HG03135 (cell line): ENCODE measurements at regions not wholly inside any gene's neighbourhood (a gene's known extent, or its start where the extent isn't known, plus 50 kb on each side); places are given as distances from the start of the nearest gene placed in this dataset.

Experiments
- ATAC-seq: cut with Tn5 transposase; IDR thresholded peaks from one replicate; pipeline ENCODE4 v1.9.1; 2021; ENCODE audit warnings: mild to moderate bottlenecking, moderate library complexity; ENCODE audit not compliant: unreplicated experiment

DNA sequence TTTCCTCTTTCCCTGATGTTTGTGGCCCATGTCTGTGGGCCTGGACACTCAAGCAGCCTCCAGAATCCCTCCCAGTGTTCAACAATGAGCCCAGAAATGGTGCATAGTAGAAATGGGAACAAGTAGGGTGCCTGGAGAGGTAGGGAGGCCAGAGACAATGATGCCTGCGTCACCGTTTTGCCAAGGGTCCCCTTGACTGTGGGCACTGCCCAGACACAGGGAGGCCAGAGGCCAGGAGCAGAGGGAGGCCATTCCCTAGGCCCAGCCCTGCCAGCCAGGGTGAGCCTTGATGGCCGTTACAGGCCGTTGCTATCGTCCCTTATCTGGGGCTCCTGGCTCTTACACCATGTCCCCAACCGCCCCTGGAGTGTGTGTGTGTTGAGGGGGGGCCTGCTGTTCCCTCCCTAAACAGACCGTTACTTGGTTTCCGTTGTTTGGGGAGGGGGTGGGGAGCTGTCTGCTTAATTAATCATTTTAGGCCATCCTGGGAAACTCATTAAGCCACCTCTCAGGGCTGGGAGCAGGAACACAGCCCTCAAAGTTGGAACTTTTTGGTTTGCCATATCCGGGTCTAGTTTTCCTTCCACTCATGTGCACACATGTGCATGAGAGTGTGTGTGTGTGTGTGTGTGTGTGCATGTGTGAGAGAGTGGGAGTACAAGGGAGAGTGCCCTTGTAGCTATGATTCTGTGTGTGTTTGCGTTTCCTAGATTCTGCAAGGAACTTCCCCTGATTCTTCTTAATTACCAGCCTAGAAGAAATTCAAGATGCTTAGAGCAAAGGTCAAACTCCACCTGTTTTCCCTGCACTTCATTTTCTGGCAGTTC is 135.2 kb upstream of the HAAO start:
- no peak for ATAC-seq

DNA sequence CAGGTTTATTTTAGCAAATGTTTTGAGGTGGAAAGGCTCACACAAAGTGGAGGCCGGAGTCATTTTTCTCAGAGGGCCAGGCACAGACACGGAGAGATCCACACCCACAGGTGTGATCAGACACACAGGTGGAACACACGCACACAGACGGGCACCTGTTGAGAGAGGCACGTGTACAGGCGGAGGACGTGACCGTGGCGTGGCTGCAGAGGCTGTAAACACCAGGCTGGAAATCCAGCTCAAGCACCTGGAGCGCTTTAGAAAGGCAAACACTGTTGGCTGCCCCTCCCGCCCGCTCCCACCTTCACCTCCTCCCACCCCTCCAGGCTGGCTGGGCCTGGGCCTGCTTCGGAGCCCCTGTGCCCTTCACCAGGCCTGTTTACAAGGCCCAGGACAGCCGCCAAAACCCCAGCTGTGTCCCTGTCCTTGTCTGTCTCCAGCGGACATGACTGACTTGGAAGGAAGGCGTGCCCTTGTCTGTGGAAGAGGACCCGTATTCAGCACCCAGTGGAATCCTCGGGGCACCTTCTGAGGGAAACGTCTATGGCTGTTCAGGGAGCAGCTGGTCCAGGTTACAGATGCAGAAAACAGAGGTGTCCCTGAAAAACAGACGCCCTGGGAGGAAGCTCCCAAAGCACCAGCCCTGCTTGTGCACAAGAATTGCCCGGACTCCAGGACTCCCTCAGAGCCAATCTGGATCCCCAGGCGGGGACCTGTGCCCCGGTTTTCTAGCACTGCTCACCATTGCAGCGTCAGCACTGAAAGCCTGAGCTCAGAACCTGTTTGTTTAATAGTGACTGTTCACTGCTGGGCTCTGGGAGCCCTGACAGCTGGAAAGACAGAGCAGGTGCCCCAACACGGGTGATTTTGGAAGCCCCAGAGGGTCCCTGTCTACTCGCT is 134.3 kb upstream of the HAAO start:
- no peak for ATAC-seq

DNA sequence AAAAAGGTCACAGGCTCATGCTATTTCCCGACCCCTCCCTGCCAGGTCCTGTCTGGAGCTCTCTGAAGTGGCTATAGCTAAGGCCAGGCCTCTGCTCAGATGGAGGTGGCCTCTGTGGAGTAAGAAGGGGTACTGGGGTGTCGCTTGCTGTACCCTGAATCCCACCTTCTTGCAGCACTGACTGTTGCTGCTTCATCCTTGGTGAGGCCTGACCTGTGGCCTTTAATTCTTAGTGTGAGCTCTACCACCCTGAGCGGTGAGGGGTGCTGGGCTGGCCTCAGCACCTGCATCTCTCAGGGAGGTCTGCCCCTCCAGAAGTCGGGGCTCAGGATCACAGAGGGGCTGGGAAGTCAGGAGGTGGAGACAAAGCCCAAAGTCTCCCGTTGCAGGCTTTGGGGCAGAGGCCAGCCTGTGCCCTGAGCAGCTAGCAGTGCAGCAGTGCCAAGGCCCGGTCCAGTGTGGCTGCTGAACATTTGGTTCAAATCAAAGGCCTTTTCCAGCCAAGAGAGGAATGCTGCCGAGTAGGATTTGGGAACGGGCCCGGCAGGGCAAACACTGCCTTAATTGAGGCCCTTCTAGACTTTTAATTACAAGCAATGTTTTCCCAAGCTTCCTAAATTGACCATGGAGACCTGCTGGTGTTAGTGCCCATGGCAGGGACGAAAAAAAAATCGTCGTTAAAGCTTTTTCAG is 133.5 kb upstream of the HAAO start:
- no peak for ATAC-seq

GRCh38 chr2:42924418-42924886 is 132.1 kb upstream of the HAAO start:
- ATAC-seq, result no peak

GRCh38 chr2:42923580-42924417 is 131.4 kb upstream of the HAAO start:
- ATAC-seq, result no peak

- ATAC-seq, result no peak
These were observed 130.6 kb upstream of the HAAO start for GRCh38 chr2:42922790-42923579.

- no peak for ATAC-seq
These were observed 129.9 kb upstream of the HAAO start for GRCh38 chr2:42922293-42922692.

GRCh38 chr2:42921721-42922120 is 129.3 kb upstream of the HAAO start:
- no peak for ATAC-seq

DNA sequence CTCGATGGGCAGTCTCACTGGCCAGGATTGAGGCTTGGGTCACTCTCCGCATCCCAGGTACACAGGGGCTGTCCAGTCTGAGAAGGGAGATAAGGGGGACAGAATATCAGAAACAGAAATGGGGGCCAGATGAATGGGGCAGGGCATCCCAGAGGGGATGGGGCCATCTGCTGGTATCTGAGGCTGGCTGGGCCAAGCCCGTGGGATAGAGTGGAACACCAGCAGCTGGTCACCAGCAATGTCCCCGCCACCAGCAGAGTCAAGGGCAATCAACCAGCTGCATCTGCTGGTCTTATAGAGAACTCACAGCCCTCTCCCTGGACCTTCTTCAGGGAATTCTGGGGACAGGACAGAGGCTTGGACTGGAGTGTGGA is 128.8 kb upstream of the HAAO start:
- no peak for ATAC-seq

- no peak for ATAC-seq
These were observed 128.2 kb upstream of the HAAO start for GRCh38 chr2:42920446-42921146.

DNA sequence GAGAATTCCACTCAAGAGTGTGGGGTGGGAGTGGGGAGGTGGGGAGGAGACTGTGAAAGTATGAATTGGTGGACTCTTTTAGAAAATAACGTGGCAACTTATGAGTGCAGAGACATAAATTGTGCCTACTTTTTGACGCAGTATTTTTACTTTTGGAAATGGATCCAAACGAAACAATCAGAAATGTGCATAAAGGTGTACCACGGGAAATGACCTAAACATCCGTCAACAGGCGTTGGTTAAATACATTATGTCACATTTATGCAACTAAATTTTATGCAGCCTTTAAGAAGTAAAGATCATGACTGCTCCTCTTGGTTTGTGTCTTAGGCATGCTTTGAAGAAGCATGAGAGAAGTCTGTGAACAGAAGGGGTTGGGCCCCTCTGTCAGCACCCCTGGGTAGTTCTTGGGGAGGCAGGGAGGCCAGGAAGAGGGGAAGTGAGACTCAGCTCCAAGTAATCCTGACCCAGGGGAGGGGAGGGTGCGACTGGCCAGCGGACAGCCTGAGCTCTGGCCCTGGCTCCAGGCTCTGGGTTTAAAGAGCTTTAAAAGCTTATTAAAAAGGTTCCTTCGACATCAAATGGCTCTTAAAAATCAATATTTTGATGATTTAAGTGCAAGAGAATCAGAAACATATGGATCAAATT is 126.4 kb upstream of the HAAO start:
- no peak for ATAC-seq

DNA sequence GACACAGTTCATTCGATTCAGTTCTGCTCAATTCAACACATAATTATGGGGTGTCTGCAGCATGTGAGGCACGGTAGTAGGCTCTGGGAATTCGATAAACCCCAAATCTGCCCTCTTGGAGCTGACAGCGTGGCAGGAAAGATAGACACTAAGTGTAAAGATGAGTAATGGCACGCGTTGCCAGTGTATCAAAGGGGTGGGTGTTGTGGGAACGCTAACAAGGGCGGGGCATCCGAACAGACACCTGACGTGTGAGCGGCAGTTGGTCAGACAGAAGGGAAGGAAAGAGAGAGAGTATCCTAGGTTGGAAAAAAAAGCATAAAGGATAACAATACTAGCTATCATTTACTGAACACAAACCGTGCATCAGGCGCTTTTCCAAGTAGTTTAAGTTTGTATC is 125.7 kb upstream of the HAAO start:
- no peak for ATAC-seq

- ATAC-seq, result no peak
These were observed 125.1 kb upstream of the HAAO start for GRCh38 chr2:42917425-42917927.

DNA sequence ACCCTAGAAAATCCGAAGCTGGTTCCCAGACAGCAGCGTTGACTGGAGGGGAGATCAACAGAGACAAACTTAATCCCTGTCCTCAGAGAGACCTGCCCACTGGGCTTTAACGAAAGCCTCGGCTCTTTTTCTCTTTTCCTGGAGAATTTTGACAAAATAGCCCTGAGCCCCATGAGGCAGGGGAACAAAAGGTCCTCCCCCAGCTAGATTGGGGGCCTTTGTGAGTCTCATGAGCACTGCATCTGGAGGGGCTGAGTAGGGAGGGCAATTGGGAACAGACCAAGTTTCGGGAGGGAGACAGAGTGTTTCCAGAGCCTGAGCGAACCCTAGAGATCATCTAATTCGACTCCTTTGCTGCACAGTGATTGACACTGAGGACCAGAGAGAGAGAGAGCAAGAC is 123.9 kb upstream of the HAAO start:
- no peak for ATAC-seq

DNA sequence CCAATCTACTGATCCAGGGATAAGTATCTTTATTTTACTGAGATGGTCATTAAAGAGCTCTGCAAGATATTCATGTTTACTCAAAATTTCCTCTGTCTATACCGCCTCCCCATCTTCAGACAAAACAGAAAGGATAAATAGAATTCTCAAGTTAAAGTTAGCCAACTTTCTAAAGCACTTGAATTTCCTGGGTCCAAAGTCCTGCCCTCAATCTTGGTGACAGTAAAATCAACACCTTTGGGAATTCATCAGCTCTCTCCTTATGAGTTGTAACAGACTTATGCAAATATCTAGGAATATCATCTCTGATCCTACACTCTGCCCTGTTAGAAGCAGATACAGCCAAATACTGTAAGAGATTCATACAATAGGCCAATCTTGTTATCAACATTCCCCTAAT is 122.5 kb upstream of the HAAO start:
- no peak for ATAC-seq

- no peak for ATAC-seq
These were observed 121.9 kb upstream of the HAAO start for GRCh38 chr2:42914314-42914713.

- no peak for ATAC-seq
These were observed 121.0 kb upstream of the HAAO start for GRCh38 chr2:42913280-42913878.
